Heart right ventricle (tissue), 16 donors: ENCODE measurements at regions not wholly inside any gene's neighbourhood (a gene's known extent, or its start where the extent isn't known, plus 50 kb on each side); places are given as distances from the start of the nearest gene placed in this dataset.

Experiments
- ATAC-seq, 8 donors: fragments of 200-7000 bp; cut with Tn5 transposase; one replicate each; pipeline ENCODE4 v1.9.1; 2020; ENCODE audit warnings: mild to moderate bottlenecking in 8 of 8, moderate library complexity in 8 of 8, moderate number of reproducible peaks in 1 of 8
- DNase-seq, 2 donors: peaks; one replicate each; pipeline ENCODE4 v3.0.0-alpha.2; 2020
- H3K27ac ChIP-seq, 10 donors: fragments of 200-600 bp; sonication (generic) in 2 of 10; one replicate each; pipeline versions ENCODE4 v1.5.0 to v1.8.0; 2020 to 2022; ENCODE audit warnings: mild to moderate bottlenecking in 3 of 10
- H3K27me3 ChIP-seq, 7 donors: fragments of 200-600 bp; one replicate each; pipeline ENCODE4 v1.8.0; 2021 to 2022; ENCODE audit warnings: mild to moderate bottlenecking in 2 of 7
- H3K36me3 ChIP-seq, 9 donors: fragments of 200-600 bp; sonication (generic) in 1 of 9; one replicate each; pipeline versions ENCODE4 v1.5.0 to v1.8.0; 2020 to 2022; ENCODE audit warnings: mild to moderate bottlenecking in 2 of 9
- H3K4me1 ChIP-seq, 9 donors: fragments of 200-600 bp; sonication (generic) in 1 of 9; one replicate each; pipeline versions ENCODE4 v1.5.0 to v1.8.0; 2020 to 2022; ENCODE audit warnings: mild to moderate bottlenecking in 4 of 9
- H3K4me3 ChIP-seq, 10 donors: fragments of 200-600 bp; sonication (generic) in 2 of 10; one replicate each; pipeline versions ENCODE4 v1.5.0 to v1.8.0; 2020 to 2022; ENCODE audit warnings: mild to moderate bottlenecking in 7 of 10, moderate library complexity in 2 of 10
- H3K9me3 ChIP-seq, 11 donors: fragments of 200-600 bp in 10 of 11; sonication (generic) in 2 of 11; one replicate each; pipeline versions ENCODE4 v1.5.0 to v1.8.0; 2013 to 2022; ENCODE audit warnings: mild to moderate bottlenecking in 2 of 11, control low read depth in 1 of 11, moderate library complexity in 1 of 11
- WGBS, 2 donors: extraction: QIAGEN DNeasy Blood & Tissue Kit; methylation state at CpG; one replicate each; pipeline ENCODE4 v1.1.7; 2013; ENCODE audit warnings: inconsistent platforms in 1 of 2; 5-methylcytosine and 5-hydroxymethylcytosine counted together
- intact Hi-C, 10 donors: fragments of 100-400 bp; cut with DNase I; formaldehyde crosslinking; loops; one replicate each; pipeline versions ENCODE4 v1.11.1 to v1.14.2; 2022
- TF ChIP-seq, protein P1 (sequence below), 9 donors: fragments of 200-600 bp; sonication (generic) in 2 of 9; IDR thresholded peaks; one replicate each; pipeline versions ENCODE4 v1.5.0 to v1.8.0; 2021 to 2022; ENCODE audit warnings: antibody characterized with exemption in 9 of 9, mild to moderate bottlenecking in 5 of 9, moderate library complexity in 1 of 9
- donor health status: Arrhythmogenic right ventricular cardiomyopathy.
- donor health status: ischemic (EF 13 %, LVEDD 7.1; RV severe dilation, severe dysfunction).
- donor health status: healthy with polysubstance abuse.
- donor health status: DM: no; HTN: yes; CAD: no.
- donor health status: DM: no; HTN: no; CAD: no.
- donor health status: ischemic (EF 25% LVEDD 6.9; RV normal size, moderate dysfunction).
- donor health status: ischemic (EF 25% LVEDD 5.7; RV mildly dilated, moderate dysfunction).
- donor health status: healthy.
- donor health status: DM: yes; HTN: yes; CAD: no.
- donor health status: Ischemic cardiomyopathy.
- donor health status: ischemic (EF 35%, LVEDD 5.7; RV mildly dilated, moderate dysfunction).
- donor health status: nonischemic (EF 11% LVEDD 7.7; RV severe dilation, severe dysfunction).
- donor health status: DM: yes; HTN: yes; CAD: no.
- donor health status: PGD.
- donor health status: ischemic (EF 29% LVEDD 5.4; RV normal size, mild dysfunction).
- donor health status: nonischemic (EF 23%, LVEDD 6.1; RV moderate dilation, normal function).

DNA sequence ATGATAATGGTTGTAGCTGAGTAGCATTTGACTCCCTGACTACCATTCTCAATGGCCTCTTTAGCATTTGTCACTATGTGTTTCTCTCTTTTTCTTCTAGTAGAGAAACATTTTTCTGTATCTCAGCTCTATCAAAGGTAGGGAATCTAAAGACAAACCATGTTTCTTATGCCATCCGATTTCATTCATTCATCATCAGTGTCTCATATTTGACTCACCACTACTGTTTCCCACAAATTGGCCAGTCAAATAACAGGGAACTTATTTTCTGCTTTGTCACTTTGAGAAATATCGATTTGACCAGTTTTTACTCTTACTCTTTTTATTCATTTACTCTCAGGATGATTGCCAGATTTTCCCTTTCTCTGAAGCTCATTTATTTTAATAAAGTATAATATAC lies 282.3 kb downstream of the TMEM167A start:
- H3K36me3 ChIP-seq = no peaks in the 10 kb centered on the region
- no peak overlapping the region for H3K4me3 ChIP-seq
- TF ChIP-seq, protein P1, sequence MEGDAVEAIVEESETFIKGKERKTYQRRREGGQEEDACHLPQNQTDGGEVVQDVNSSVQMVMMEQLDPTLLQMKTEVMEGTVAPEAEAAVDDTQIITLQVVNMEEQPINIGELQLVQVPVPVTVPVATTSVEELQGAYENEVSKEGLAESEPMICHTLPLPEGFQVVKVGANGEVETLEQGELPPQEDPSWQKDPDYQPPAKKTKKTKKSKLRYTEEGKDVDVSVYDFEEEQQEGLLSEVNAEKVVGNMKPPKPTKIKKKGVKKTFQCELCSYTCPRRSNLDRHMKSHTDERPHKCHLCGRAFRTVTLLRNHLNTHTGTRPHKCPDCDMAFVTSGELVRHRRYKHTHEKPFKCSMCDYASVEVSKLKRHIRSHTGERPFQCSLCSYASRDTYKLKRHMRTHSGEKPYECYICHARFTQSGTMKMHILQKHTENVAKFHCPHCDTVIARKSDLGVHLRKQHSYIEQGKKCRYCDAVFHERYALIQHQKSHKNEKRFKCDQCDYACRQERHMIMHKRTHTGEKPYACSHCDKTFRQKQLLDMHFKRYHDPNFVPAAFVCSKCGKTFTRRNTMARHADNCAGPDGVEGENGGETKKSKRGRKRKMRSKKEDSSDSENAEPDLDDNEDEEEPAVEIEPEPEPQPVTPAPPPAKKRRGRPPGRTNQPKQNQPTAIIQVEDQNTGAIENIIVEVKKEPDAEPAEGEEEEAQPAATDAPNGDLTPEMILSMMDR (IDR thresholded peaks at IDR 0.05) = no peak
- intact Hi-C loops = loop anchor here in 7 of 10 donors (5.0 to 10.0 kb wide), 6 partner anchors 150 to 443 kb away; no protein-coding TSS in a partner anchor
- no peak for ATAC-seq
- H3K27me3 ChIP-seq = no peaks in the 10 kb centered on the region
- H3K27ac ChIP-seq = no peak overlapping the region
- H3K4me1 ChIP-seq = no peaks in the 10 kb centered on the region
- H3K9me3 ChIP-seq = peaks cover 0 to 5% (median 0%) of the 10 kb centered on the region in 11 donors
- DNase-seq = no peak
- 95 to 97% methylated on average over 2 of the region's 2 CpGs for WGBS, 2 donors

DNA sequence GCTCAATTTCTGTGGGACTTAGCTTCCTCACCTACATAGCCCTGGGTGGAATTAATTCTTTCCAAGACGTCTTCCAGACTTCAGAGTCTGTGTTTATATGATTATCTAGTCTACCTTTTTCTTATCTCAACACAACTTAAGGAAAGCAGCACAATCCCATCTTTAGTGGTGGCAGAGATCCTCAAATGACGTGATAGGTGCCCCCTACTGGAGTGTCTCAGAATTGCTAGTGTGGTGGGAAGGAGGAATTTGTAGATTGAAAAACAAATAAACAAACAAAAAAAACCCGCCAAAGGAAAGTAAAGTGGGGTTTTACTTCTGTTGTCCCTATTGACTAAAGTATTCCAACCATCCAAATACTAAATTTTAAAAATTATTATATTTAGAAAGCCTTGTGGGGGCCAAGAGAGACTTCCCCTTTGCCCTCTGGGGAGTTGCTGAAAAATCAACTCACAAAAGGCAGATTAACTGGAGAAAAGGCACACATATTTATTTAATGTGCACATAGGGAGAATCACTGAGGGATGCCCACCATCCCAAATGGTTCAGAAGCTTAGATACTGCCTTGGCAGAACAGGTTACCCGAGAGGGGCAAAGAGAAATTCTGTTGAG lies 283.3 kb downstream of the TMEM167A start:
- H3K4me3 ChIP-seq = no peak overlapping the region
- TF ChIP-seq, protein P1 (IDR thresholded peaks at IDR 0.05) = peak; percentile 33 to 74 (median 66)
- ATAC-seq (no peak), DNase-seq (peak in 1 of 2 donors; percentile 6)
- H3K36me3 ChIP-seq = no peaks in the 10 kb centered on the region
- WGBS, 2 donors = 54 to 74% methylated on average over 4 of the region's 4 CpGs
- peaks cover 0 to 5% (median 0%) of the 10 kb centered on the region in 11 donors for H3K9me3 ChIP-seq
- no peaks in the 10 kb centered on the region for H3K4me1 ChIP-seq
- no peaks in the 10 kb centered on the region for H3K27me3 ChIP-seq
- intact Hi-C loops = loop anchor here in 7 of 10 donors (5.0 to 10.0 kb wide), 6 partner anchors 149 to 442 kb away; no protein-coding TSS in a partner anchor
- H3K27ac ChIP-seq = no peak overlapping the region

DNA sequence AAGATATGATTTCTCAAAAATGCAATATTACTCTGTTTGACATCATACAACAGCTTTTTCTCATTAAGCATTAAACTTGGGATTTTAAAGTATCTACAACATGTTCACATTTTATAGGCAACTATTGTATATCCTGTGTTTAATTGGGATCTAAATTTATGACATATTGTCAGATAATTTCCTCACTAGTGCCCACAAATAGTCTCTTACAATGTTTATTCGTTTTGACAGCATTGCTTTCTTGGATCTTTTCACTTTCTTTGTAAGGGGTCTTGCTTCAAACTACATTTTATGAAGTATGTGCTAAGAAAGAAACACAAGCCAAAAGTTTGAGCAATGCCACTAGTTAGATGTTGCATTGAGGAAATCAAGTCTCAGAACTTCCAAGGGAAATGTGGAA lies 285.1 kb downstream of the TMEM167A start:
- H3K4me3 ChIP-seq = no peak overlapping the region
- intact Hi-C loops = loop anchor here in 7 of 10 donors (5.0 to 10.0 kb wide), 6 partner anchors 147 to 440 kb away; no protein-coding TSS in a partner anchor
- no peak for ATAC-seq
- TF ChIP-seq, protein P1 (IDR thresholded peaks at IDR 0.05) = no peak
- WGBS, 2 donors = 47 to 50% methylated on average over 1 of the region's 1 CpG
- no peaks in the 10 kb centered on the region for H3K27me3 ChIP-seq
- peaks cover 0 to 5% (median 0%) of the 10 kb centered on the region in 11 donors for H3K9me3 ChIP-seq
- no peaks in the 10 kb centered on the region for H3K36me3 ChIP-seq
- DNase-seq = no peak
- H3K4me1 ChIP-seq = no peaks in the 10 kb centered on the region
- no peak overlapping the region for H3K27ac ChIP-seq

DNA sequence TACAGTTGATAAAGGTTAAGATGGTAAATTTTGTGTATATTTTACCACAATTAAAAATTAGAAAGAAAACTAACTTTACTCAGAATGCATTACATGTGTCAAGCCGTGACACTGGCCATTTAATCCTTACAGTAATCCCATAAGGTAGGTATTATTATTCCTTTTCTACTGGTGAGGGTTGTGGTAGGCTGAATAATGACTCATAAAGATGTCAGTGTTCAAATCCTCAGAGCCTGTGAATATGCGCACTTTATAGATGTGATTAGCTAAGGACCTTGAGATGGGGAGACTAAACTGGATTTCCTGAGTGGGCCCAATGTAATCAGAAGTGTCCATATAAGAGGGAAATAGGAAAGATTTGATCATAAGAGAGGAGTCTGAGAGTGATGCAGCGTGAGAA lies 288.1 kb downstream of the TMEM167A start:
- H3K4me1 ChIP-seq = no peaks in the 10 kb centered on the region
- DNase-seq (no peak), ATAC-seq (no peak)
- H3K4me3 ChIP-seq = no peak overlapping the region
- H3K9me3 ChIP-seq = peaks cover 0 to 5% (median 0%) of the 10 kb centered on the region in 11 donors
- TF ChIP-seq, protein P1 (IDR thresholded peaks at IDR 0.05) = no peak
- H3K27me3 ChIP-seq = no peaks in the 10 kb centered on the region
- H3K36me3 ChIP-seq = no peaks in the 10 kb centered on the region
- intact Hi-C loops = loop anchor here in 1 of 10 donors (10.0 kb wide), 1 partner anchor 124 kb away; no protein-coding TSS in a partner anchor
- WGBS, 2 donors = 94 to 99% methylated on average over 3 of the region's 3 CpGs
- H3K27ac ChIP-seq = no peak overlapping the region
